NB4 (cell line): ENCODE measurements at regions not wholly inside any gene's neighbourhood (a gene's known extent, or its start where the extent isn't known, plus 50 kb on each side); places are given as distances from the start of the nearest gene placed in this dataset.

Experiments used
- DNase-seq: peaks from one replicate; pipeline ENCODE4 v3.0.0; 2010; ENCODE audit warnings: low read depth
- H3K4me3 ChIP-seq: one replicate; pipeline ENCODE4 v1.5.1; 2011; ENCODE audit warnings: mild to moderate bottlenecking, low read depth, low read length, moderate library complexity
- CTCF ChIP-seq: IDR thresholded peaks from one replicate; pipeline ENCODE4 v1.5.1; 2012; ENCODE audit warnings: low read depth, low read length
- MYC ChIP-seq: IDR thresholded peaks from 2 replicates; pipeline ENCODE4 v1.6.1; 2011; ENCODE audit warnings: low read depth, low read length
- POLR2A ChIP-seq: IDR thresholded peaks from 2 replicates; pipeline ENCODE4 v1.6.1; 2011; ENCODE audit warnings: mild to moderate bottlenecking; ENCODE audit not compliant: insufficient read length; ENCODE audit errors: extremely low read depth
- TF ChIP-seq, protein P1 (sequence below): IDR thresholded peaks from 2 replicates; pipeline ENCODE4 v1.6.1; 2011; ENCODE audit warnings: low read depth, low read length

DNA sequence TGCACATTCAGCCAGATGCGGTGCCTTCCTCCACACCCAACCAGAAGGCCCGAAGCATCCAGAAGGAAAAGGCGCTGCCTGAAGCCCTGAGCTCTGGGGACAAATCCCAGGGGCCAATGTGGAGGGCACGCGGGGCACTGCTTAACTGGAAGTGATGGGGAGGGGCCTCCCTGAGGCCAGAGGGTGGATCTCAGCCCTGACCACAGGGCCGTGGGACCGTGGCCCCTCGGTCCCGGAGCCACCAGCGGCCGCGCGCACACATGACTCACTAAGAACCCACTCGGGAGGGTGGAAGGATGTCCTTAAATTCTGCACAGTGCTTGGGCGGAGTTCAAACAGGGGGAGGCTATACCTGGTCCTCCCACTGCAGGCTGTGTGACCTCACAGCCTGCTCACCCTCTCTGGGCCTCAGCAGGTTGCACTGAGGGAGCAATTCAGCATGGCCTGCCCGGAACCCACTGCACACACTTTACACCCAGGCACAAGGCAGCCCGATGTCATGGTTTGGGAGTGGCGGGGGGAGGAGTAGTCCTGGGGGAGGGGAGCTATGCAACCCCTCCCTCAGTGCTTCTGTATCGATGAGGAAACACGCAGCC is 89.5 kb downstream of the RFLNA start:
- DNase-seq = no peak
- TF ChIP-seq POLR2A = no peak
- TF ChIP-seq, protein P1, sequence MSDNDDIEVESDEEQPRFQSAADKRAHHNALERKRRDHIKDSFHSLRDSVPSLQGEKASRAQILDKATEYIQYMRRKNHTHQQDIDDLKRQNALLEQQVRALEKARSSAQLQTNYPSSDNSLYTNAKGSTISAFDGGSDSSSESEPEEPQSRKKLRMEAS = no peak
- TF ChIP-seq CTCF = no peak
- no peak for TF ChIP-seq MYC

DNA sequence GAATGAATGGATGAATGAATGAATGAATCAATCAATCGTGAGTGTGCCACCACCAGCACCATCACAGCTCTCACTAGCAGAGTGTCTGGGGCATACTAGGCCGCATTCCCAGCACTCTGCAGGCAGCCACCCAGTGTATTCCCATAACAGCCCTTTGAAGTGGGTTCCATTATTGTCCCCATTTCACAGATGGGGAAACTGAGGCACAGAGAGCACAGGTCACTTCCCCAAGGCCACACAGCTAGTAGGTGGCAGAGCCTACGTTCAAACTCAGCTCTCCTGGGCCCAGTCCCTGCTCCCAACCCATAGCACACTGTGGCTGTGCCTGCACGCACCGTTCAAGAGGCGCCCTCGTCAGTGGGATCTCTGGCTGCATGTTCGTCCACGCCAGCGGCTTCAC is 88.1 kb downstream of the RFLNA start:
- H3K4me3 ChIP-seq = no peak overlapping the region
- DNase-seq = no peak
- no peak for TF ChIP-seq MYC
- no peak for TF ChIP-seq POLR2A
- TF ChIP-seq, protein P1 = no peak
- TF ChIP-seq CTCF = no peak

More for the DNA sequence above, 89.5 kb downstream of the RFLNA start:
- no peak overlapping the region for H3K4me3 ChIP-seq

- DNase-seq = no peak
- no peak overlapping the region for H3K4me3 ChIP-seq
- no peak for TF ChIP-seq POLR2A
- TF ChIP-seq, protein P1 = no peak
- no peak for TF ChIP-seq MYC
- no peak for TF ChIP-seq CTCF
Observed at GRCh38 chr12:124381456-124382296, 86.8 kb downstream of the RFLNA start.

- no peak for TF ChIP-seq CTCF
- TF ChIP-seq, protein P1 = no peak
- TF ChIP-seq MYC = no peak
- no peak for TF ChIP-seq POLR2A
- peak; percentile 44 for DNase-seq
- no peak overlapping the region for H3K4me3 ChIP-seq
Observed at GRCh38 chr12:124380796-124381455, 86.0 kb downstream of the RFLNA start.

- no peak overlapping the region for H3K4me3 ChIP-seq
- peak; percentile 92 for DNase-seq
- TF ChIP-seq POLR2A (no peak), CTCF (peak; percentile 10), MYC (no peak)
- TF ChIP-seq, protein P1 = no peak
Observed at GRCh38 chr12:124379938-124380754, 85.3 kb downstream of the RFLNA start.
